ENCODE measurements at regions not wholly inside any gene's neighbourhood (a gene's known extent, or its start where the extent isn't known, plus 50 kb on each side); places are given as distances from the start of the nearest gene placed in this dataset.

GRCh38 chr10:31172925-31173324, 141.3 kb upstream of the ZNF438 start:
- intact Hi-C loops (cut with DNase I), result no loop called here
- H3K4me1 ChIP-seq, result no peaks in the 10 kb centered on the region
- no peaks in the 10 kb centered on the region for H3K27me3 ChIP-seq
- 95 to 98% methylated on average over 1 of the region's 1 CpG for WGBS, 2 donors
- no peak for TF ChIP-seq POLR2AphosphoS5 (IDR thresholded peaks at IDR 0.05)
- TF ChIP-seq CTCF (IDR thresholded peaks at IDR 0.05), result no peak
- TF ChIP-seq POLR2A (IDR thresholded peaks at IDR 0.05), result no peak
- peaks cover 0 to 9% (median 4%) of the 10 kb centered on the region in 4 donors for H3K9me3 ChIP-seq
- no peak for DNase-seq
- no peak overlapping the region for H3K4me3 ChIP-seq
- no peaks in the 10 kb centered on the region for H3K36me3 ChIP-seq
- no peak overlapping the region for H3K27ac ChIP-seq

GRCh38 chr10:31173752-31174151, 142.1 kb upstream of the ZNF438 start:
- DNase-seq, result no peak
- no peaks in the 10 kb centered on the region for H3K27me3 ChIP-seq
- 87 to 91% methylated on average over 5 of the region's 5 CpGs for WGBS, 2 donors
- no peak overlapping the region for H3K4me3 ChIP-seq
- peaks cover 0 to 9% (median 4%) of the 10 kb centered on the region in 4 donors for H3K9me3 ChIP-seq
- intact Hi-C loops (cut with DNase I), result no loop called here
- TF ChIP-seq POLR2AphosphoS5 (IDR thresholded peaks at IDR 0.05) (no peak), POLR2A (IDR thresholded peaks at IDR 0.05) (no peak), CTCF (IDR thresholded peaks at IDR 0.05) (no peak), EP300 (IDR thresholded peaks at IDR 0.05) (no peak)
- no peak overlapping the region for H3K27ac ChIP-seq
- no peaks in the 10 kb centered on the region for H3K4me1 ChIP-seq
- no peaks in the 10 kb centered on the region for H3K36me3 ChIP-seq

- H3K4me3 ChIP-seq, result no peak overlapping the region
- intact Hi-C loops (cut with DNase I), result no loop called here
- H3K27me3 ChIP-seq, result no peaks in the 10 kb centered on the region
- TF ChIP-seq POLR2A (IDR thresholded peaks at IDR 0.05) (no peak), EP300 (IDR thresholded peaks at IDR 0.05) (no peak), CTCF (IDR thresholded peaks at IDR 0.05) (no peak), POLR2AphosphoS5 (IDR thresholded peaks at IDR 0.05) (no peak)
- WGBS, 2 donors, result 73 to 78% methylated on average over 5 of the region's 5 CpGs
- H3K36me3 ChIP-seq, result no peaks in the 10 kb centered on the region
- H3K4me1 ChIP-seq, result no peaks in the 10 kb centered on the region
- peaks cover 0 to 6% (median 2%) of the 10 kb centered on the region in 4 donors for H3K9me3 ChIP-seq
- no peak for DNase-seq
- no peak overlapping the region for H3K27ac ChIP-seq
Measured at GRCh38 chr10:31179091-31179680, 139.8 kb upstream of the ZEB1 start.

GRCh38 chr10:31186225-31187000, 132.6 kb upstream of the ZEB1 start:
- Histone ChIP-seq H3K36me3 (no peaks in the 10 kb centered on the region), H3K27me3 (no peaks in the 10 kb centered on the region), H3K27ac (no peak overlapping the region), H3K4me1 (peaks cover 0 to 14% (median 9%) of the 10 kb centered on the region in 4 donors), H3K4me3 (no peak overlapping the region), H3K9me3 (no peaks in the 10 kb centered on the region)
- 40 to 74% methylated on average over 7 of the region's 7 CpGs for WGBS, 2 donors
- TF ChIP-seq POLR2A (IDR thresholded peaks at IDR 0.05), result no peak
- TF ChIP-seq CTCF (IDR thresholded peaks at IDR 0.05), result no peak
- DNase-seq, result no peak
- intact Hi-C loops (cut with DNase I), result no loop called here

Data from sigmoid colon (tissue), 6 donors.